Activated naive CD8-positive, alpha-beta T cell treated with anti-CD3 and anti-CD28 coated beads for 36 hours (primary cell): ENCODE measurements at regions not wholly inside any gene's neighbourhood (a gene's known extent, or its start where the extent isn't known, plus 50 kb on each side); places are given as distances from the start of the nearest gene placed in this dataset.

Experiments used
- DNase-seq: peaks from one replicate; pipeline ENCODE4 v3.0.0; 2021
- H3K27ac Mint-ChIP-seq: one replicate; pipeline ENCODE4 v1.8.0; 2022; ENCODE audit warnings: mild to moderate bottlenecking, moderate library complexity, mixed read lengths
- H3K27me3 Mint-ChIP-seq: one replicate; pipeline ENCODE4 v1.8.0; 2022; ENCODE audit warnings: mild to moderate bottlenecking, mixed read lengths
- H3K36me3 Mint-ChIP-seq: one replicate; pipeline ENCODE4 v1.8.0; 2021; ENCODE audit warnings: mild to moderate bottlenecking, mixed read lengths
- H3K4me1 Mint-ChIP-seq: one replicate; pipeline ENCODE4 v1.8.0; 2021; ENCODE audit warnings: mixed read lengths
- H3K4me3 Mint-ChIP-seq: one replicate; pipeline ENCODE4 v1.8.0; 2022; ENCODE audit warnings: mild to moderate bottlenecking, moderate library complexity, mixed read lengths
- H3K9me3 Mint-ChIP-seq: one replicate; pipeline ENCODE4 v1.8.0; 2022; ENCODE audit warnings: mixed read lengths

DNA sequence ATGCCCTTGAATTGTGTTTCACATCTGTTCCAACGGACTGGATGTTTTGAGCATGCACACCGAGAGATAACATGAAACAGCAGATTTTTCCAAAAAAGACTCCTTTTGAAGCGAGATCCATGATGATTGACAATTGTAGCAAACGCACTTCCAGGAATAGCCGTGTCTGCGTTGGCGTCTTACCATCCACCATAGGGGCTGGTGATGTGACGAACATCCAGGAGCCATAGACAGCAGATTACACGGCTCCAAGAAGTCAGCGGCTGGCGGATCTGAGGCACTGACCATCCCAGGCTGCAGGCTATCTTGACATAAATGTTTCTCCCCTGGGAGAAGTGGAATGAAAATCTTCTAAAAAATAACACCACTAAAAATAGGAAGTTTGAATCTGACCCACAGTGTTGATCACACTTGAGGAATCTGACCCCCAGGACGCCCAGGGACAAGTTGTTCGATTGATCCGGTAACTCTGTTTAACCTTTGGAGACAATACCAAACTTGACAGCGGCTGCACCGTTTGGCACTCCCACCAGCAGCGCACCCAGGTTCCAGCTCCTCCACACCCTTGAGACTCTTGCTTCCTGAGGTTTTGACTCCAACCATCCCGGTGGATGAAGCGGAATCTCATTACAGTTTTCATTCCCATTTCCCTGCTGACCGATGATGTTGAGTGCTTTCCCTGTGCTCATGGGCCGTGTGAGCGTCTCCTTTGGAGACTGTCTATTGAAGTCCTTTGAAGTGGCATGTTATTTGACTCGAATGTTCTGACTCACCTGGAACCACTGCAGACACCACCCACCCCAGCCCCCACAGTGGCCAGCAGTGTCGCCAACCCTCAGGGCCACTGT lies 140.0 kb upstream of the GPC1 start:
- Mint-ChIP-seq H3K4me1 (no peaks in the 10 kb centered on the region), H3K9me3 (no peaks in the 10 kb centered on the region), H3K27me3 (no peaks in the 10 kb centered on the region), H3K36me3 (no peaks in the 10 kb centered on the region), H3K4me3 (no peak overlapping the region), H3K27ac (no peak overlapping the region)
- no peak for DNase-seq

DNA sequence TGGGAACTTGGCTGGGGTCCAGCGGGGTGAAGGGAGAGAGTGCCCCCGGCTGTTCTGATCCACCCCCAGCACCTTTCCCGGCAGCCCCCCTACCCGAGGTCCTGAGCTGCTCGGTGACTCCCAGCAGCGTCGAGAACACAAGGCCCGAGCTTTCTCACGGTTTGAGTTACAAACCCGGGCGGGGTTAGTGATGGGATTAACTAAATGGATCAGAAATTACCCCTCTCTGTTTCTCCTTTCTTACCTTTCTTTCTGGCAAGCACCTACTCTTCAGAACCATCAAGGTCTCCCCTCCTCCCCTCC lies 139.4 kb upstream of the GPC1 start:
- H3K27ac Mint-ChIP-seq = no peak overlapping the region
- peaks cover 4% of the 10 kb centered on the region for H3K27me3 Mint-ChIP-seq
- no peak for DNase-seq
- no peaks in the 10 kb centered on the region for H3K9me3 Mint-ChIP-seq
- H3K36me3 Mint-ChIP-seq = no peaks in the 10 kb centered on the region
- H3K4me3 Mint-ChIP-seq = no peak overlapping the region
- no peaks in the 10 kb centered on the region for H3K4me1 Mint-ChIP-seq

DNA sequence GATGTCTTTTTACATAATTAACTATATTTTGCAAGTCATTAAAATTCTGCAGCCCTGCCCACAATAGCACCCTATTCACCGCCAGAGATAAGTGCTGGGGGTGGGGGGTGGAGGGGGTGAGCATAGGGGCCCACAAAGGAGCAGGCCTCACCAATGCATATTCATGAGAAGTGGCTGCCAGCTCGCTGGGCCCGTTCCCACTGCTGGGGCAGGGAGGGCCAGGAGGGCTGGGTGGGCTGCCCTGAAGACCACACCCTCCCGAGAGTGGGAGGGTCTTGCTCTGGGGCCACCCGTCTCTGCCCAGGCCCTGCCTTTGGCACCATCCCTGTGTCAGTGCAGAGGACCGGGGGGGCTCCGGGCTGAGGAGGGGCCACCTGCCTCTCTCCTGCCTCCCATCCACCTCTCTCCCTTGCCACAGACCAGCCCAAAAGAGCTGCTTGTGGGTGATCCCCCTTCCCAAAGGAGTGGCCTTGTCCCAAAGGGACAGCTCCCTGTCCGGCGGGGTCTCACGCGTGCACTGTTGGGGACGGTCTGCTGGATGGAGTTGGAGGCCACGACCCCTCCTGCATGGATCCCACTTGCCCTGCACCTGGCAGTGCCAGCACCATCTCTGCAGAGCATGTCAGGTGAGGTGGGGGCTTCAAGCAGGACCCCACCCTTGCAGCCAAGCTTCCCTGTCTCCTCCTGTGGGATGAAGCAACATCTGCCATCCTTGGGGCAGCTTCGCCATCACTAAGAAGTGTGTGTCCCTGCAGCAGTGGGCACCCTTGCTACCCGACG lies 138.8 kb upstream of the GPC1 start:
- no peak for DNase-seq
- Mint-ChIP-seq H3K9me3 (no peaks in the 10 kb centered on the region), H3K36me3 (no peaks in the 10 kb centered on the region), H3K4me3 (no peak overlapping the region), H3K4me1 (no peaks in the 10 kb centered on the region), H3K27ac (no peak overlapping the region), H3K27me3 (peaks cover 4% of the 10 kb centered on the region)

DNA sequence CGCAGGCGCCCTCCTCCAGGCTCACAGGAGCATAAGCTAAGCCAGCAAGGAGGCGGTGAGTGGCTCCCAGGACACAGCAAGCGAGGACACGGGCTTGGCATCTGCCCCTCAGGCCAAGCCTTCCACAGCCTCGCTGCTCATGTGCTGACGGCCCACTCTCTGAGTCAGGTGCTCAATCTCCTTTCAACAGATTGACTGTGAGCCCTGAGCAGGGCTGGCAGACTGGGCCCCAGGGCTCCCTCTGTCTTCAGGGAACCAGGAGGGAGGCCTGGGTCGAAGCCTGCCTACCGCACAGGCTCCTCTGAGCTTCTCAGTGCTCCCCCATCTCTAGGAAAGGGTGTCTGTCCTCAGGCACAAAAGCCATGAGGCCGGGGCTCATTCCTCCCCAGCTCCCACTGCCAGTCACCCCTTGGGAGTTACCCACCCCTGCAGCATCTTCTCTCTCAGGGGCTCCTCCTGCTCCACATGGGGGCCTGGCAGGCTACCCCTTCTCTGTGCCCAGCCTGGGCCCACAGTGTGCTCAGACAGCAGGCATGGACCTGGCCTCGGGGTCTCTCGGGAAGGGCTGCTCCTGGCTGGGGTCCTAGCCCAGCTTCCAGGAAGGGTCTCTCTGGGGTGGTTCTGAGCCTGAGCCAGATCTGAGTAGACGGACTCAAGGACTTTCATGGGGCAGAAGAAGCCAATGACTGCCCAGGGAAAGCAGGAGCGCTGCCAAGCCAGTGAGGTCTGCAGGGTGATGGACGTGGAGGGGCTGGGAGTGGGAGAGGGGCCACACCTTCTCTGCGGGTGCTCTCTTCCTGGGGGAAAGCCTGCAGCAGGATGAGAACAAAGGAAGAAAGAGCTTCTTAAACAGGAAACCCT lies 138.0 kb upstream of the GPC1 start:
- H3K9me3 Mint-ChIP-seq = no peaks in the 10 kb centered on the region
- H3K27me3 Mint-ChIP-seq = peaks cover 4% of the 10 kb centered on the region
- no peak overlapping the region for H3K4me3 Mint-ChIP-seq
- no peak overlapping the region for H3K27ac Mint-ChIP-seq
- no peak for DNase-seq
- H3K36me3 Mint-ChIP-seq = no peaks in the 10 kb centered on the region
- H3K4me1 Mint-ChIP-seq = no peaks in the 10 kb centered on the region

DNA sequence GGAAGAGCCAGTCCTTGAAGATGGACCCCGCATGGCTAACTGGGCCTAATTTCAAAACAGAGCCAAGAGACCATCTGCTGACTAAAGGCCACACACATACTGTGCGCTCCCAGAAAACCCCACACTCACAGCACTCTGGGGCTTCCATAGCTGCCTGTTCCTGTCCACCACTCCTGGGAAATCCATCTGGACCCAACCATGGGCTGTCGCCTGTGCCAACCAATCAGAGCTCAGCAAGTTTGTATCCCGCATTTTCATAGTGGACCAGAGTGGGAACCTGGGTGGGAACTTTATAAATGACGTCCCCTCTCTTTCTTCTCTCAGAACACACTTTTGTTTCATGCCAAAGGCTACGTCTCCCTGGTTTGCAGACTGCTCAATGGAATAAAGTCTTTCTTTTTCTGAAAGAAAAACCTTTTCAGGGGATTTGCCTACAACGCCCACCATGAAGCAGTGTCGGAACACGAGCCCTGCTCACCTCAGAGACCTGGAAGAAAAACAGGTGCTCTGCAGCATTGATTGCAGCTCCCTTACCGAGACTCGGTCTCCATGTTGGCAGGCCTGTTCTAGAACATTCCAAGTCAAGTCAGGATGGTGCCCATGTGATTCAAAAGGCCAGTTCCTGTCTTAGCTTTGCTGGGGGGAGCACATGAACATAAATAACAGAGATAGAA lies 137.2 kb upstream of the GPC1 start:
- H3K36me3 Mint-ChIP-seq = no peaks in the 10 kb centered on the region
- H3K4me1 Mint-ChIP-seq = no peaks in the 10 kb centered on the region
- H3K27me3 Mint-ChIP-seq = peaks cover 4% of the 10 kb centered on the region
- no peaks in the 10 kb centered on the region for H3K9me3 Mint-ChIP-seq
- H3K4me3 Mint-ChIP-seq = no peak overlapping the region
- DNase-seq = no peak
- H3K27ac Mint-ChIP-seq = no peak overlapping the region

DNA sequence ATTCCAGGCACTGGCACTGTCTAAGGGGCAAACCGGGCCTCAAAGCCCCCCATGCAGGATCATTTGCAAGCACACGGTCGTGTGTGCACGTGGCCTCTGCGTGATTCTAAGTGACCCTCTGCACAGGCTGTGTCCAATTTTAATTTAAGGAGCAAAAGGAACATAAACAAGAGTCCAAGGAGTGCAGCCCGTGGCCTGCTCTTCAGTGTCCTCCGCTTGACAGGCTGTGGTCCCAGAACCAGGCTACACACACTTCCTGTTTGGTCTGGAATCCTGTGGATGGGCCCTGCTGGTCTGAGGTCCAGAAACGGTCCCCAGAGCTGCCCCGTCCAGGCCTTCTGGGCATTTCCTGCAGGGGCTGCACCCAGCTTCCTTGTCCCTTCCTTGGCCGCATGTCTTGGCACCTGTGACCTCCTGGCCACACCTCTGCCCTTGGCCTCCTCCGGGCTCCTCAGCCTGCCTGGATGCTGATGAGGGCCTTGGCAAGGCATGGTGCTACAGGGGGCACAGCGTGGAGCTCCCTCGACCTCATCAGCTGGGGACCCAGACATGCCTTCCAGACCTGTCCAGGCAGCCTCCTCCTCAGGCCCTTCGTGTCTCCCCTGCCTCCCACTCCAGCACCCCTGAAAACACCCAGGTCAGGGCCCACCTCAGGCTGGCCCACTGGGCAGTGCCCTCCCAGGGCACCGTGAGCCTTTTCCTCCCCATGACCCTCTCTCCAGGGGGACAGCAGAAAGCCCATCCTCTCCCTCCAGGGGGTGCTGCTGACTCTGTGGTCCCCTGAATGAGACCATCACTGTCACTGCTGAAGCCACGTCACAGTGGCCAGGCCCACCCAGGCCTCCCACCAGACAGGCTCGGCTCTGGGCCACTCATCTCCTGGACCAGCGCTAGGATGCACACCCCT lies 136.4 kb upstream of the GPC1 start:
- DNase-seq = no peak
- no peak overlapping the region for H3K4me3 Mint-ChIP-seq

DNA sequence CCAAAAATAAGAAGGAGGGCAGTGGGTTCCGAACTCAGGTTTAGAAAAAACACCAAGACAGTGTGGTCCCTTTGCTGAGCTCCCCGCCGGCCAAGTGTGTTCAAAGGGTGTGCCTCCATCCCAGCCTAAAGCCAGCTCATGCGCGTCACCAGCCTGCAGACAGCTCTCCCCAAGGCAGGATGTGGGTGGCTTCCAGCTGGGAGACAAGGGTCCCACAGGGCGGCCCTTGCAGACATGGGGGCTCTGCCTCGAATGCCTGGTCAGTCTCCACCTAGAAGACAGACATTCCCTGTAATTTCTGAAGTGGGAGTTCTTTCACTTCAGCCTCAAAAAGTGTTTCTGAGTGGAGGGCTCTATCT lies 135.8 kb upstream of the GPC1 start:
- Mint-ChIP-seq H3K9me3 (no peaks in the 10 kb centered on the region), H3K4me3 (no peak overlapping the region), H3K27me3 (peaks cover 4% of the 10 kb centered on the region), H3K36me3 (no peaks in the 10 kb centered on the region), H3K4me1 (no peaks in the 10 kb centered on the region), H3K27ac (no peak overlapping the region)
- no peak for DNase-seq

More for the DNA sequence above, 136.4 kb upstream of the GPC1 start:
- Mint-ChIP-seq H3K27ac (no peak overlapping the region), H3K36me3 (no peaks in the 10 kb centered on the region), H3K9me3 (no peaks in the 10 kb centered on the region), H3K27me3 (peaks cover 4% of the 10 kb centered on the region), H3K4me1 (no peaks in the 10 kb centered on the region)

DNA sequence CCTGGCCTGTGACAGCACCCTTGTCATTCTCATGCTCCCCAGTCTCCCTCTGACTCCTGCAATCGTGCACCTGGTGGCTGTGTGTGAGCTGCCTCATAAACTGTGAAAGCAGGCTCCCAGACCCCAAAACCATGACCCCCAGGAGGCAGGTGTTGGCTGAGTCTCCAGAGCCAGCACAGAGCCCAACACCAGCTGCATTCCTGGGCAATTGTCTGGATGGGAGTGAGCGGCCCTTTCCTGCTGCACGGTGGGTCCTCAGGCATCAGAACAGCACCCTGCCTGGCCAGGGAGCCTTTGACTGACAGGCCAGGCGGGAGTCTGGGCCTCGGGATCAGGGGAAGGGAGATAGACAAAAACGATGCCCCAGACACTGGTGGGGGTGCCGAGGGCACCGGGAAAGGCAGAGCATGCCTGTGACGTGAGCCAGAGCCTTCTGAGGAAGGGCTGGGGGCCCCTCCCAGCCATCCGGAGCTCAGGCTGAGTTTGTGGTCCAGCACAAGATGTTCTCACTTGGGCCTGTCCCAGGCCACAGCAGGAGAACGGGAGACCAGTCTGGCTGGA lies 135.1 kb upstream of the GPC1 start:
- H3K9me3 Mint-ChIP-seq = no peaks in the 10 kb centered on the region
- no peaks in the 10 kb centered on the region for H3K4me1 Mint-ChIP-seq
- H3K4me3 Mint-ChIP-seq = no peak overlapping the region
- H3K27ac Mint-ChIP-seq = no peak overlapping the region
- DNase-seq = no peak
- H3K36me3 Mint-ChIP-seq = no peaks in the 10 kb centered on the region
- peaks cover 4% of the 10 kb centered on the region for H3K27me3 Mint-ChIP-seq

DNA sequence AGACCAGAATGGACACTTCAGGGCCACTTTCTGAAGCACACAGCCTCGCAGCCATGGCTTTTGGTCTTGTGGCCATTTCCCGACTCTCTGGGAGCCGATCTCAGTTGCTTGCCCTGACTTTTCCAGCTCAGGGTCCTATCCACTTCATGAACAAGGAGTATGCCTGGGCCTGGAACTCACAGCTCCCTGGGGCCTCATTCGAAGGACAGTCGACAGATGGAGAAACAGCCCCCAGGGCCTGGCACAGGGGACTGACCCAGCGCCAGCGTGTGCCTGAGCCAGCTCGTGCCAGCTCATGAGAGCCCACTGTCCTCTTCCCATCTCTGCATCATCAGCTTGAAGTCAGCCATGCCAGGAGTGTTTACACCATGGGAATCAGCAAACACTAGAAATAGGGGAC lies 134.6 kb upstream of the GPC1 start:
- Mint-ChIP-seq H3K27me3 (peaks cover 4% of the 10 kb centered on the region), H3K4me1 (no peaks in the 10 kb centered on the region), H3K9me3 (no peaks in the 10 kb centered on the region), H3K36me3 (no peaks in the 10 kb centered on the region), H3K27ac (no peak overlapping the region), H3K4me3 (no peak overlapping the region)
- no peak for DNase-seq

DNA sequence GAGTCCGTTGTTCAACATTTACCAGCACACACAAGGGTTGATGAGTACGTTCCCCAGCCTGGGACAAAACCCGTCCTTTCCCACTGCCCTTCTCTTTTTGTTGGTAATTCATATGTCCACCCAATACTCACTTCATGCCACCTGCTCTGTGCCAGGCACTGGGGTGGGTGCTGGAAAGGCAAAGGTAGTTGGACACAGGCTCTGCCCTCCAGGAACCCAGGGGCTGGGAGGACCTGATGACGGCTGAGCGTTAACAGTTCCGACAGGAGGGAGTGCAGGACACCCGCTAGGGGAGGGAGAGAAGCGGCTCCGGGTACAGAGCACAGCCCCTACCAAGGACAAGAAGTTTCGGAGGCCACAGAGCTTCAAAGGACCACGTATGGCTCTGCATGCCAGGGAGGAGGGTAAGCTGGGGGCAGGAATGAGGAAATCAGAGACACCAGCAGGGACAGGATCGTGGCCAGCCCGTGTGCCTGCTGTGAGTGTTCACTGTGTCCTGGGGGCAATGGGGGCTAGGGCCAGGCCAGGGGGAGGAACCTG lies 134.1 kb upstream of the GPC1 start:
- H3K4me1 Mint-ChIP-seq = no peaks in the 10 kb centered on the region
- no peak for DNase-seq
- peaks cover 4% of the 10 kb centered on the region for H3K27me3 Mint-ChIP-seq
- H3K4me3 Mint-ChIP-seq = no peak overlapping the region
- no peaks in the 10 kb centered on the region for H3K9me3 Mint-ChIP-seq
- no peak overlapping the region for H3K27ac Mint-ChIP-seq
- H3K36me3 Mint-ChIP-seq = no peaks in the 10 kb centered on the region

DNA sequence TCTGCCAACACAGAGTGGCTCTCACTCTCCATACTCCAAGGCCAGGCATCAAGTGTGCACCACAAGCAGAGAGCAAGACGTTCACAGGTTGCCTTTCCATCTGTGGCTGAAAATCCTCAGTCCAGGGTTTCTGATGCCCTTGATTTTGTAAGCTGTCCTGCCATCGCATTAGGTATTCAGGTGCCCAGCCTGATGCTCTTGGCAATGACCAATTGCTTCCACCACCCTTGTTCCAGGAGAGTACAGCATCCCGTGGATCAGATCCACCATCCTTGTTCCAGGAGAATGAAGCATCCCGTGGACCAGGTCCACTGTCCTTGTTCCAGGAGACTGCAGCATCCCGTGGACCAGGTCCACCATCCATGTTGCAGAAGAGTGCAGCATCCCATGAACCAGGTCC lies 133.4 kb upstream of the GPC1 start:
- Mint-ChIP-seq H3K27ac (no peak overlapping the region), H3K36me3 (no peaks in the 10 kb centered on the region), H3K4me1 (no peaks in the 10 kb centered on the region), H3K27me3 (peaks cover 4% of the 10 kb centered on the region), H3K9me3 (no peaks in the 10 kb centered on the region), H3K4me3 (no peak overlapping the region)
- no peak for DNase-seq

DNA sequence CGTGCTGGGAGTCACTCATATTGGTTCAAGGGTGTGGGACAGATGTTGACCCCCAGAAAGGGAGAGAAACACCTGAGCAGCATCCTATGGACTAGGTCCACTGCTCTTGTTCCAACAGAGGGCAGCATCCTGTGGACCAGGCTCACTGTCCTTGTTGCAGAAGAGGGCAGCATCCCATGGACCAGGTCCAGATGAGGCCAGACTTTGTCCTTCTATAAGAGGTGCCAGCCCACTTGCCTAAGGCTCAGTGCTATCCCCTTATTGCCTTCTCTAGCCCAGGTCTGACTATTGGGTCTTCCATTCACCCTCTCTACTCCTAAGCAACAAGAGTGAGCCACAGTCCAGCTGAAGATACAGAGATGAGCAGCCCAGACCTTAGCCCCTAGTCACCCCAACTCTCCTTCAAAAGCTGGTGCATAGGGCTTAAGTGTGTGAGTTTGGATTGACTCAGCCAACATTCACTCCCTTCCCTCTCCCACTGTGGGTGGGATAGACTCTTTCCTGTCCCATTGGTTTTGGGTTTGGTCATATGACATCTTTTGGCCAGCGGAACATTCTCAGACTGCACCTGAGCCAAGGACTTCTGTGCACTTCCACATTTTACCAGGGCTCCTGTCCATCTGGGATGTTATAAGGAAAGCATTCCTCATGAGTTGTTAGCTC lies 132.4 kb upstream of the GPC1 start:
- Mint-ChIP-seq H3K4me1 (no peaks in the 10 kb centered on the region), H3K27ac (no peak overlapping the region), H3K27me3 (peaks cover 4% of the 10 kb centered on the region), H3K9me3 (no peaks in the 10 kb centered on the region), H3K4me3 (no peak overlapping the region), H3K36me3 (no peaks in the 10 kb centered on the region)
- no peak for DNase-seq
